Kidney (tissue), 13 donors: ENCODE measurements at regions not wholly inside any gene's neighbourhood (a gene's known extent, or its start where the extent isn't known, plus 50 kb on each side); places are given as distances from the start of the nearest gene placed in this dataset.

Source experiments
- DNase-seq, 5 donors: peaks; one replicate each; pipeline ENCODE4 v3.0.0-alpha.2; 2013 to 2020
- FAIRE-seq: peaks from 2 replicates; lab custom pipeline; 2012; peaks lifted over from hg19 to GRCh38; lab: Jason Lieb, UNC
- H3K27ac ChIP-seq, 2 donors: one replicate each; pipeline ENCODE4 v1.7.0; 2013; ENCODE audit warnings: low read depth in 2 of 2, low read length in 2 of 2, inconsistent platforms in 1 of 2
- H3K27me3 ChIP-seq: one replicate; pipeline ENCODE4 v1.7.1; 2013; ENCODE audit warnings: low read length, inconsistent platforms; ENCODE audit not compliant: control insufficient read depth, insufficient read depth
- H3K36me3 ChIP-seq, 3 donors: one replicate each; pipeline versions ENCODE4 v1.7.0 to v1.7.1; 2013; ENCODE audit warnings: low read length in 3 of 3, control low read depth in 1 of 3, inconsistent platforms in 1 of 3; ENCODE audit not compliant: insufficient read depth in 3 of 3, control insufficient read depth in 2 of 3
- H3K4me1 ChIP-seq, 3 donors: one replicate each; pipeline versions ENCODE4 v1.7.0 to v1.7.1; 2013; ENCODE audit warnings: low read length in 3 of 3, inconsistent platforms in 1 of 3, low read depth in 1 of 3; ENCODE audit not compliant: control insufficient read depth in 2 of 3, insufficient read depth in 2 of 3
- H3K4me3 ChIP-seq, 3 donors: one replicate each; pipeline versions ENCODE4 v1.7.0 to v1.8.1; 2013; ENCODE audit warnings: low read length in 3 of 3, control low read depth in 1 of 3, inconsistent platforms in 1 of 3
- H3K9ac ChIP-seq, 3 donors: one replicate each; pipeline versions ENCODE4 v1.7.0 to v1.7.1; 2013; ENCODE audit warnings: low read length in 3 of 3, control low read depth in 1 of 3, inconsistent platforms in 1 of 3
- H3K9me3 ChIP-seq, 3 donors: one replicate each; pipeline versions ENCODE4 v1.7.0 to v1.7.1; 2013; ENCODE audit warnings: low read length in 3 of 3, control low read depth in 1 of 3, inconsistent platforms in 1 of 3; ENCODE audit not compliant: control insufficient read depth in 2 of 3, insufficient read depth in 1 of 3
- intact Hi-C: fragments of 100-400 bp; cut with DNase I; formaldehyde crosslinking; loops from one replicate; pipeline ENCODE4 v1.11.1; 2022
- TF ChIP-seq, protein P1 (sequence below): IDR thresholded peaks from 3 replicates; pipeline ENCODE4 v1.5.1; 2012; ENCODE audit warnings: mild to moderate bottlenecking, moderate library complexity, borderline replicate concordance; ENCODE audit not compliant: insufficient read depth; ENCODE audit errors: extremely low read depth
- donor health status: control.
- donor health status: control.
- donor health status: control.
- donor health status: control.
- donor health status: control.
- donor health status: DM: yes; HTN: yes; CAD: no.
- donor health status: Normal renal cell carcinoma (clear cell type).

GRCh38 chrX:40843643-40844042, 108.3 kb upstream of the MED14 start:
- no peak overlapping the region for H3K27ac ChIP-seq
- no peak overlapping the region for H3K9ac ChIP-seq
- H3K4me3 ChIP-seq: no peak overlapping the region
- H3K27me3 ChIP-seq: no peaks in the 10 kb centered on the region
- no peak for DNase-seq
- H3K9me3 ChIP-seq: peaks cover 0 to 9% (median 0%) of the 10 kb centered on the region in 3 donors
- H3K36me3 ChIP-seq: no peaks in the 10 kb centered on the region
- no peak for FAIRE-seq
- no peaks in the 10 kb centered on the region for H3K4me1 ChIP-seq
- TF ChIP-seq, protein P1, sequence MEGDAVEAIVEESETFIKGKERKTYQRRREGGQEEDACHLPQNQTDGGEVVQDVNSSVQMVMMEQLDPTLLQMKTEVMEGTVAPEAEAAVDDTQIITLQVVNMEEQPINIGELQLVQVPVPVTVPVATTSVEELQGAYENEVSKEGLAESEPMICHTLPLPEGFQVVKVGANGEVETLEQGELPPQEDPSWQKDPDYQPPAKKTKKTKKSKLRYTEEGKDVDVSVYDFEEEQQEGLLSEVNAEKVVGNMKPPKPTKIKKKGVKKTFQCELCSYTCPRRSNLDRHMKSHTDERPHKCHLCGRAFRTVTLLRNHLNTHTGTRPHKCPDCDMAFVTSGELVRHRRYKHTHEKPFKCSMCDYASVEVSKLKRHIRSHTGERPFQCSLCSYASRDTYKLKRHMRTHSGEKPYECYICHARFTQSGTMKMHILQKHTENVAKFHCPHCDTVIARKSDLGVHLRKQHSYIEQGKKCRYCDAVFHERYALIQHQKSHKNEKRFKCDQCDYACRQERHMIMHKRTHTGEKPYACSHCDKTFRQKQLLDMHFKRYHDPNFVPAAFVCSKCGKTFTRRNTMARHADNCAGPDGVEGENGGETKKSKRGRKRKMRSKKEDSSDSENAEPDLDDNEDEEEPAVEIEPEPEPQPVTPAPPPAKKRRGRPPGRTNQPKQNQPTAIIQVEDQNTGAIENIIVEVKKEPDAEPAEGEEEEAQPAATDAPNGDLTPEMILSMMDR: no peak
- intact Hi-C loops: no loop called here

DNA sequence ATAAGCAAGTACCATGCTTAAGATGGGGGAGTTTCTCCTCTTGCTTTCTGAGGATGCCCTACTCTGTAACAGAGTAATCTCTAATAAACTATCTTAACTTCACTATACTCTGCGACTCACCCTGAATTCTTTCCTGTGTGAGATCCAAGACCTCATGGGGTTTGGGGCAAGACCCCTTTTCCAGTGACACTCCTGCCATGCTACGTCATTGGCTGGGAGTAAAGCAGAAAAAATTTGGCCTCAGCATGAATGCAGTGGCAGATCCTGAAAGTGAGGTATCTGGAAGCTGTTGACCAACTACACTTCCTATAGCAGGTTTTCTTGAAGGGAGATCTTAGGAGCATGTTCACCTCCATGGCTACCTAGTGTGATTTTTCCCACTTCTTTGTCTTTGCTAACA, 109.1 kb upstream of the MED14 start:
- Histone ChIP-seq H3K27me3 (no peaks in the 10 kb centered on the region), H3K4me1 (no peaks in the 10 kb centered on the region), H3K9me3 (peaks cover 0 to 9% (median 0%) of the 10 kb centered on the region in 3 donors), H3K4me3 (no peak overlapping the region), H3K9ac (no peak overlapping the region), H3K36me3 (no peaks in the 10 kb centered on the region), H3K27ac (no peak overlapping the region)
- no peak for FAIRE-seq
- TF ChIP-seq, protein P1: no peak
- DNase-seq: no peak
- intact Hi-C loops: no loop called here

DNA sequence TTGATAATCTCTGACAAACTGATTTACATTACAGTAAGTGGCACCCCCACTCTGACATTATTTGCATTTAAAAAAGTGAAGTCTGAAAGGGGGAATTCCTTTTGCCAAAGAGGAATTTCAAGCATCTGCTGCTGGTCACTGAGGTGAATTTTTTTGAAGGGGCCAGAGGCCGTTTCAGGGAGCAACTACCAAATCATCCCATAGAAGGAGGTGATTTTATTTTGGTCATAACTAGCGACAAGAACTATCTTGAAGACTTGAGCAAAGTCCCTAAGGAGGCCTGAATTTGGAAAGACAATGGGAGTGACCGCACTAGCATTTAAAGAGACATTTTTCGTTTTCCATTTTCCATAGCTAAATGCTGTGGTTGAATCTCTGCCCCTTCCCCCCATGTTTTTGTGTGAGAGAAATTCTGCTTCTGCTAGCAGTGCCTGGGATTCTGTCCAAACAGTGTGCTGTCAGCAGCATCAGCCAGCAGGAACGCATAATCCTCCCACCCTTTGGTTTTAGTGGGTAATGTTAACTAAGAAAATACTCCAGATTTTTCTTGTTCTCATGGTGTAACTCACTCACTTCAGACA, 110.1 kb upstream of the MED14 start:
- no peak for FAIRE-seq
- TF ChIP-seq, protein P1: no peak
- DNase-seq: peak in 4 of 5 donors; percentile 32 to 86 (median 49)

More for the DNA sequence above, 110.1 kb upstream of the MED14 start:
- no peaks in the 10 kb centered on the region for H3K36me3 ChIP-seq
- no peaks in the 10 kb centered on the region for H3K27me3 ChIP-seq
- H3K4me3 ChIP-seq: no peak overlapping the region
- no peak overlapping the region for H3K27ac ChIP-seq
- intact Hi-C loops: no loop called here
- no peak overlapping the region for H3K9ac ChIP-seq
- no peaks in the 10 kb centered on the region for H3K4me1 ChIP-seq
- peaks cover 0 to 9% (median 0%) of the 10 kb centered on the region in 3 donors for H3K9me3 ChIP-seq
